ENCODE measurements at regions not wholly inside any gene's neighbourhood (a gene's known extent, or its start where the extent isn't known, plus 50 kb on each side); places are given as distances from the start of the nearest gene placed in this dataset.

DNA sequence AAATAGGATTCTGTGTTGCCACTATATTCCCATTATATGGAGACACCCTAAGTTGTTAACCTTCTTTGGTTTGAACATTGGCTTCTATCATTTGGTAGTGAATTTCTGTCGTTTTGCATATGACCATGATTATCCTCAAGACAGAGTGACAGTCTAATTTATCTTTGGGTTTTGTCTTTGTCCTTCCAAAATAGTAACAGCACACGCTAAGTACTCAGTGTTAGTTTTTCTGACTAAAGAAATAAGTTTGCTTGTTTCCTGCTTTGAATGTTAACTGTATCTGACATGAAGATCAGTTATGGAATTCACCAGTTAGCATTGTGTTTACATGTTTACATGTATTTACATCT is 352.5 kb upstream of the GRM7 start:
- Mint-ChIP-seq H3K9me3 (no peaks in the 10 kb centered on the region), H3K36me3 (ENCODE audit: low read depth) (no peaks in the 10 kb centered on the region)
- TF ChIP-seq, protein P1, sequence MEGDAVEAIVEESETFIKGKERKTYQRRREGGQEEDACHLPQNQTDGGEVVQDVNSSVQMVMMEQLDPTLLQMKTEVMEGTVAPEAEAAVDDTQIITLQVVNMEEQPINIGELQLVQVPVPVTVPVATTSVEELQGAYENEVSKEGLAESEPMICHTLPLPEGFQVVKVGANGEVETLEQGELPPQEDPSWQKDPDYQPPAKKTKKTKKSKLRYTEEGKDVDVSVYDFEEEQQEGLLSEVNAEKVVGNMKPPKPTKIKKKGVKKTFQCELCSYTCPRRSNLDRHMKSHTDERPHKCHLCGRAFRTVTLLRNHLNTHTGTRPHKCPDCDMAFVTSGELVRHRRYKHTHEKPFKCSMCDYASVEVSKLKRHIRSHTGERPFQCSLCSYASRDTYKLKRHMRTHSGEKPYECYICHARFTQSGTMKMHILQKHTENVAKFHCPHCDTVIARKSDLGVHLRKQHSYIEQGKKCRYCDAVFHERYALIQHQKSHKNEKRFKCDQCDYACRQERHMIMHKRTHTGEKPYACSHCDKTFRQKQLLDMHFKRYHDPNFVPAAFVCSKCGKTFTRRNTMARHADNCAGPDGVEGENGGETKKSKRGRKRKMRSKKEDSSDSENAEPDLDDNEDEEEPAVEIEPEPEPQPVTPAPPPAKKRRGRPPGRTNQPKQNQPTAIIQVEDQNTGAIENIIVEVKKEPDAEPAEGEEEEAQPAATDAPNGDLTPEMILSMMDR (IDR thresholded peaks at IDR 0.05; ENCODE audit: unreplicated experiment in 3 of 3): no peak

DNA sequence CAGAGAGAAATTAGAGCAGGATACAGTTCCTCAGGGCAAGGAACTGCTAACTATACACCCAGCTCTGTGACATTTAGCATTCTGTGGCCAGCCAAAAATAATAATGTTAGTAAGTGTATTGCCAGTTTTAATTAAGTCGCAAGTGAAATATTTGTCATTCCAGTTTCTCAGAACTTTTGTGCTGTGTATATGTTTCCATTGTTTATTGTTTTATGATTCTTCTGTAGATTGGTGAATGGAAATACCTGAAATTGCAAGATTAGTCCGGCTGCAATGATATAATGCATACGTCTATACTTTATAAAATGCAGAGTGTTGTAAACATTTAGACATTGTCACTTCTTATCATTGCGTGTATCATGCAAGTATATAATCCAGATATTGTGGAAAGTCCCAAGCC is 351.3 kb upstream of the GRM7 start:
- Mint-ChIP-seq H3K27me3 (ENCODE audit: low read depth) (peaks cover 5% of the 10 kb centered on the region), H3K4me3 (no peak overlapping the region), H3K9me3 (no peaks in the 10 kb centered on the region), H3K4me1 (peaks cover 24% of the 10 kb centered on the region), H3K27ac (peak overlapping the region in 2 of 3 experiments; percentile 25 to 49), H3K36me3 (ENCODE audit: low read depth) (no peaks in the 10 kb centered on the region)
- TF ChIP-seq, protein P1 (IDR thresholded peaks at IDR 0.05; ENCODE audit: unreplicated experiment in 3 of 3): no peak

More for the DNA sequence above, 352.5 kb upstream of the GRM7 start:
- no peak overlapping the region for H3K27ac Mint-ChIP-seq
- no peak overlapping the region for H3K4me3 Mint-ChIP-seq
- peaks cover 30% of the 10 kb centered on the region for H3K4me1 Mint-ChIP-seq
- H3K27me3 Mint-ChIP-seq (ENCODE audit: low read depth): peaks cover 5% of the 10 kb centered on the region

DNA sequence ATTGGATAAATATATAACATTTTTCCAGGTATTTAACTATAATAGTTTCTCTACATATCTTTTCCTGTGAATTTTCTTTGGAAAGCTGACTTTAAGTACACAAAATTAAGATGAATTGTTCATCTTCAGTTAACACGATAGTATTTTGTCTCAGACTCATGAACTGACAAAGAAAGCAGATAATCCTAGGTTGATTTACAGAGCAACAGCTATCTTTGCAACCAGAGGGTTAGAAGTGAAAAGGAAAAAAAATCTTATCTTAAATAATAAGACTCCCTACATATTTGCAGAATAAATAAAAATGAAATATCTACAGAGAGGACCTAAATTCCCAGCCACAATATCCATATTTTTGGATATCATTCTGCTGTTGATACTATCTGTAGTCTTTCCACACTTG is 350.2 kb upstream of the GRM7 start:
- Mint-ChIP-seq H3K27ac (peak overlapping the region in 2 of 3 experiments; percentile 2 to 4), H3K4me1 (peaks cover 26% of the 10 kb centered on the region), H3K9me3 (no peaks in the 10 kb centered on the region), H3K36me3 (ENCODE audit: low read depth) (no peaks in the 10 kb centered on the region), H3K27me3 (ENCODE audit: low read depth) (peaks cover 5% of the 10 kb centered on the region), H3K4me3 (no peak overlapping the region)
- TF ChIP-seq, protein P1 (IDR thresholded peaks at IDR 0.05; ENCODE audit: unreplicated experiment in 3 of 3): no peak

DNA sequence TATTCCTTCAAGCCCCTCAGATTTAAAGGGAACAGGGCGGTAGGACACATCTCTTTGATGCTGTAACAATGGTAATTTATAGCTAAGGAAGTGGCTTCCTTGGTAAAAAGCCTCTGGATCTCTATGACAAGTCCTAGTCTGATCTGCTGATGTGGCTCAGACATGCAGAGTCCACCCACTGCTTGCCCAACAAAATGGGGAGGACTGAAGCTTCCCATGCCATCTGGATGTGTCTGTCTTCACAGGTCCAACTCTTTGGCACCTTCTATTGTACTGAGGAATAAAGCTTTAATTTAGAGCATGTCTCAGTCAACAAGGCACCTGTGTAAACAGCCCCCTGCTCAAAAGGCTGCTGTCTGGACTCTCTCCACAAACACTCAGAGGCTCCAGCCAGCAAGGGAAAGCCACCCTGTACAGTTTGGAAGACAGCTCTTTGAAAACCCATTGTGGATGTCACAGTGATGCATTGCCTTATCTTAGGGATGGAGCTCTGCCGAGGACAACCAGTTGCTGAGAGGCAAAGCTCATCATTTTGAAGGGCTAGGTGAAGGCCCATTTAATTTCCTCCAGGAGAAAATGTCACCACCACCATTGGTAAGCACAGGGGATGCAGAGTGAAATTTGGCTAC is 348.6 kb upstream of the GRM7 start:
- Mint-ChIP-seq H3K4me3 (no peak overlapping the region), H3K9me3 (no peaks in the 10 kb centered on the region), H3K36me3 (ENCODE audit: low read depth) (no peaks in the 10 kb centered on the region), H3K4me1 (peaks cover 31% of the 10 kb centered on the region), H3K27ac (peak overlapping the region in 1 of 3 experiments; percentile 42), H3K27me3 (ENCODE audit: low read depth) (peaks cover 5% of the 10 kb centered on the region)
- TF ChIP-seq, protein P1 (IDR thresholded peaks at IDR 0.05; ENCODE audit: unreplicated experiment in 3 of 3): no peak

DNA sequence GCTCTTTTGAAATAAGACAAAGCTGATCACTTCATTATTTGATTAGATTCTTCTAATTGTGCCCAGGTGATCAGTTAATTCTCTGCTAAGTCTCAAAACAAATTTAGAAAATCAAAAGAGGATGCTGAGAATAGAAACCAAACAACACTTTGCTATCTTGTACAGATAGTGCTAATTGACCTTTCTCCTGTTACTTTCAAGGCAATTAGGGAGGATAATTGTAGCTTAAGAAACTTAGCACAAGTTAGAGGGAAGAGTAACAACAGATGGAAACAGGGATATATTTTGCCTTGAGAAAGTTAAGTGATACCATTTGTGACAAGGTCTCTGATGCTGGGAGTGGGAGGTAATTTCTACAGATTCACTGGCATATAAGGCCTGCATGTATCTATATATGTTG is 344.8 kb upstream of the GRM7 start:
- Mint-ChIP-seq H3K36me3 (ENCODE audit: low read depth) (no peaks in the 10 kb centered on the region), H3K4me1 (peaks cover 39% of the 10 kb centered on the region), H3K9me3 (no peaks in the 10 kb centered on the region), H3K27ac (no peak overlapping the region), H3K27me3 (ENCODE audit: low read depth) (peaks cover 5% of the 10 kb centered on the region), H3K4me3 (no peak overlapping the region)
- TF ChIP-seq, protein P1 (IDR thresholded peaks at IDR 0.05; ENCODE audit: unreplicated experiment in 3 of 3): no peak

DNA sequence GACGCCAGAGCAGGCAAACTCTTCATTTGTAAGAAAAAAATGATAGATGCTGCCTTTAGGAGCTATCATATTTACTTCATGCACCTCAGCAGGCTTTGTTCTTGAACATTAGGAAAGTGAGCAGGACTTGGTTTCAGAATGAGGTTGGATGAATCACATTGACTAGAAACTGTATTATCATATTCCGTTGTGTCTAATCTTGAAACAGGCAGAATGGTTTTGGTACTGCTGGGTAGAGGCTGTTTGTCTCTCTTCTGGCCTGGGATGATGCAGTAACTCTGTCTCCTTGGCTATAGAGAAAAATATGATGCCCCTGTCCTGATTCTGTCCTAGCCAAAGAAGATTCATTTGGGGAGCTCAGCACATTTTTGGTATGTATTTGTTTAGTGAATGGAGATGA is 344.2 kb upstream of the GRM7 start:
- Mint-ChIP-seq H3K27me3 (ENCODE audit: low read depth) (peaks cover 5% of the 10 kb centered on the region), H3K4me3 (no peak overlapping the region), H3K36me3 (ENCODE audit: low read depth) (no peaks in the 10 kb centered on the region), H3K4me1 (peaks cover 40% of the 10 kb centered on the region), H3K27ac (no peak overlapping the region), H3K9me3 (no peaks in the 10 kb centered on the region)
- TF ChIP-seq, protein P1 (IDR thresholded peaks at IDR 0.05; ENCODE audit: unreplicated experiment in 3 of 3): no peak
